HG03159 (cell line): ENCODE measurements at regions not wholly inside any gene's neighbourhood (a gene's known extent, or its start where the extent isn't known, plus 50 kb on each side); places are given as distances from the start of the nearest gene placed in this dataset.

Experiments
- ATAC-seq: cut with Tn5 transposase; IDR thresholded peaks from one replicate; pipeline ENCODE4 v1.9.1; 2021; ENCODE audit warnings: mild to moderate bottlenecking, moderate library complexity; ENCODE audit not compliant: unreplicated experiment

DNA sequence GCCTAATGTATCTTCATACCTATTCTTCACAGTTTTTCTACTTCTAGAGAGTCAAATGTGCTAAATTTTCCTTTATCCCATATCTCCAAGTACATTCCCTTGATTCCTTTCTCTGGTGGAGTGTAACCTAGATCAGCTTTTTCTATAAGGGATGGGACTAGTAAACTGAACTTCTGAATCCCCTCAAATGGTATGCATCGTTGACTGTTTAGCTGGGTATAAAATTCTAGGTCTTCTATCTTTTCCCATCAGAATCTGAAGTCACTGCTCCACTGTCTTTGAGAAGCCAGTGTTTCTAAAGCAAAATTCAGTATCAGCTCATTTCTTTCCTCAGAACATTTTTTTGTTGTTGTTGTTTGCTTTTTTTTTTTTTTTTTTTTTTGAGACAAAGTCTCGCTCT is 1256.8 kb downstream of the BRD1 start:
- ATAC-seq: no peak

DNA sequence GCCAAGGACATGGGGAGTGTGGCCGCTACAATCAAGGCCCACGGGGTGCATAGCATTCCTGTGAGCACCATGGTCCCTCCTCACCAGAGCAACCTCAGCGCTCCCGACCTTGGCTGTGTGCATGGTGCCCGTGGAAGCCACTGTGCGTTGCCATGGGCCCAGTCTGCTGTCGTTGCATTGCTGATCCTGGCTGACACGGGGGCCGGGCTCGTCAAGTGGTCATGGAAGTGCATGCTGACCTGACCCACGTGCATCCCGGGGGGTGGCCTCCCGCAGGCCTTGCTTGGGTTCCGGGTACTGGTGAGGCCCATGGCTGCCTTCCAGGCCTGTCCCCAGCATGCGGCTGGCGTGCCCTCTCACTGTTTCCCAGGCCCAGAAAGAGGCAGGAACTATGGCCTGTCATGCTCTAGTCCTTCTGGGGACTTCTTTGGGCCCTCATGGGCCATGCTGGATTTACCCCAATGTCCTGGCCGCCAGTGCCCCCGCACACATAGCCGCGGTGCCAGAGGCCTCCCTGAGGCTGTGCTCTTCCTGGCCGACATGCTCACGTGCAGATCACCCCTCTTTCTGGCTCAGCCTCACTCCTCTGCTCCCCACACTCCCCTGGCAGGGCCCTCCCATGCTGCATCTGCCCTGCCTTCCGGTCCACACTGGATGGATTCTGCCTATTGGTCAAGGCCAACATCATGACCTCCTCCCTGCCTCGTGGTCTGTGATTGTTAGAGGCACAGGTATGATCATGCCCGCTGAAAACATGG is 1258.0 kb downstream of the BRD1 start:
- no peak for ATAC-seq

DNA sequence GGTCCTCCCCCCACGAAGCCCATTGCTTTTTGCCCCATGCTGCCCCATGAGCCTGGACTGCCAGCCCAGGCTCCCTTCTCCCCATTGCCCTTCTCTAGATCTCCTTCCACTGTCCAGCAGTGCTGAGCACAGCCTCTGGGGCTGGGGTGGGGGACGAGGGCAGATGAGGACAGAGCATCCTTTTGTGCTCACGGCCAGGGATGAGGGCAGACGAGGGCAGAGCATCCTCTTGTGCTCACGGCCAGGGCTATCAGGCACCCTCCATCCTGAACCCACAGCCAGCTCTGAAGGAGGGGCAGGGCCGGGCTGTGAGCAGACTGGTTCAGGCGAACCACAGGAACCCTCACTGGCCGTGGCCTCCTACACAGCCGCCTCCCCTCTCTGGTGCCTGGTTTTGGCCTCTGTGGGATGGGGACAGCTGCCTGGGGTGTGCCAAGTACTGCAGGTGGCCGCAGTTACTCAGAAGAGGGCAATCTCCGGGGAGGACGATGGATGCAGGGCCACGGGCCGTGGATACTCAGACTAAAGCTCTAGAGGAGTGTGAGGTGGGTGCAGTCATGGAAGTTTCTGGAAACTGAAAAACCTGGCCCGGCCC is 1258.8 kb downstream of the BRD1 start:
- no peak for ATAC-seq

DNA sequence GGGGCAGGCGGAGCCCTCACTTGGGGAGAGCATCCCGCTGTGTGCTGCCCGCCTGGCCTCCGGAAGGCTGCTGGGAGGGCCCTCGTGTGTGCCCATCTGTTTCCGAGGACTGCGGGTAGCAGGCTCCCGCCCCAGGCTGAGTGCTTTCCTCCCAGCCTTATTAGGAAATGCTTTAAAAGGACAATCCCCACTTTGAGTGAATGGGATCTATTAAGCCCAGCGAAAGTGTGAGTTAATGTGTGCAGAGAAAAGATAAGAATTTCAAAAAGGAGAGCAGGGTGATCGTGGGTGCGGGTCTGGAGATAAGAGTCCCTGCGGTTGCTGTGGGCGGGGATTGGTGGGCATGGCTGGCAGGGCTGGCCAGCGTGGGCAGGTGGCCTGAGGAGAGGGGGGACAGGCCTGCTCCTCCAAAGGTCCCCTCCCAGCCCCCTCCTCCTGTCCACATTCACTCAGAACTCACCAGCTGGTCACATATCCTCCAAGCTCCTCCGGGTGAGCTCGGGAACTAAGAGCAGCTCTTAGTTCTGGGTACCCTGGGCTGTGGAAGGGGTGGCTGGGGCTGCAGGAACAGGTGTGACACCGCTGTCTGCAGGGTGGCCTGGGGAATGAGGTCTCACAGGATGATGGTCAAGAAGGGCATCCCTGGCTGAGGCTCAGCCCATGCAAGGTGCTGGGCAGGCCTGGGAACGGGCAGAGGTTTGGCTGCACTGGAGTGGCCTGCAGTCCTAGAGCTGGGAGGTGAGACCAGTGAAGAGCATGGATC is 1260.3 kb downstream of the BRD1 start:
- no peak for ATAC-seq

DNA sequence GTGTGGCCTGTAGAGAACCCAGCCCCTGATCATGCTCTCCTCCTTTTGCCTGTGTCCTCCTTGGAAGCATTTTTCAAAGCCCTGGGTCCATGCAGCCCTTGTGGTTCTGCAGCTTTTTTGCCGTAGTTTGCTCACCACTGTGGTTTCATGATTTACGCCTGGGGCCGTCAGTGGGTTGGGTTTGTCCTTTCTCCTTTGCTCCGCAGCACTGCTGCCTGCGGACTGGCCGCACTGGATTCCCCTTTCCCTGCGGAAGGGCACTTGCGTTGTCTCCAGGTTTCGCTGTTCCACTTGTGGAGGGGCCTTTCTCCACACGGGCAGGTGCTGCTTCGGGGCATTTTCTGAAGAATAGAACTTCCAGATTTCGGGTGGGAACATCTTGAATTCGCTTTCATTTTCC is 1260.9 kb downstream of the BRD1 start:
- ATAC-seq: no peak

DNA sequence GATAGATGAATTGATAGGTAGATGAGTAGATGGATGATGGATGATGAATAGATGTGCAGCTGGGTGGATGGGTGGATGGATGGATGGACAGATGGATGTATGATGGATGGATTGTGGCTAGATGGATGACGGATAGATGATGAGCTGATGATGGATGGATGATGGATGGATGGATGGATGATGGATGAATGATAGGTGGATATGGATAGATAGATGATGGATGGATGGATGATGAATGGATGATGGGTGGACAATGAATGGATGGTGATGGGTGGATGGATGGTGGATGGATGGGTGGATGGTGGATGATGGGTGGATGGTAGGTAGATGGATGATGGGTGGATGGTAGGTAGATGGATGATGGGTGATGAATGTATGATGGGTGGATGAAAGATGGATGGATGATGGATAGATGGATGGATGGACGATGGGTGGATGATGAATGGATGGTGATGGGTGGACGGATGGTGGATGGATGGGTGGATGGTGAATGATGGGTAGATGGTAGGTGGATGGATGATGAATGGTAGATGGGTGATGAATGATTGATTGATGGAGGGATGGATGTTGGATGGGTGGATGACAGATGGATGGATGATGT is 1261.7 kb downstream of the BRD1 start:
- no peak for ATAC-seq

DNA sequence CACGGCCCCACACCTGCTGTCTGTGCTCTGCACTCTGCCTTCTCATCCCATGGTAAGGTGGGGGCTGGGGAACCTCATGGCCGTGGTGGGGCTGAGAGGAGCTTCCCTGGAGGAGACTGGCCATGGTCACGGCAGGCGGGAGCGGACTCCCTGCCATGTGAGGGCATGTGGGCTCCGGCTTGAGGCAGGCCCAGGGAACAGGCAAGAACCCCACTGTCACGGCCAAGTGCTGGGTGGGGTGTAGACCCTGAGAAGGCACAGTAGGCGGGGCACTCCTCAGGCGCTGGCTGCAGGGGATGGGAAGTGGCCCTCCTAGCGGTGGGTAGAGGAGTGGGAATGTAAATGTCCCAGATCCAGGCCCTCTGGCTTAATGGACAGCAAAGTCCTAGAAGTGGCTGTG is 1262.7 kb downstream of the BRD1 start:
- no peak for ATAC-seq

DNA sequence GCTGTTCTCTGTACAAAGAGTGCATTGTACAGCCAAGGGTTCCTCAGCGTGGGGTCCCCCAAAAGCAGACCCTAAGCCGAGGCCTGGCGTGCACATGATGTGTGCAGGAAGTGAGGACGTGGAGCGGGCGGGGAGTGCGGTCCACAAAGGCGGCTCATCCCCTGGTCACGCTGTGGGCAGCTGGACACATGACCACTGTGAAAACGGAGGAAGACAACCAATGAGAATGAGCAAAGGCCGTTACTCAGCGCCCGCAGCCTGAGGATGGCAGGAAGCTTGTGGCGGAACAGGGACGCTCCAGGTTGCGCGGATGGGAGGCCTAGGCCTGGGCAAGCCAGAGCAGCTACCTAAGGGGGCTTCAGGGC is 1263.7 kb downstream of the BRD1 start:
- no peak for ATAC-seq

DNA sequence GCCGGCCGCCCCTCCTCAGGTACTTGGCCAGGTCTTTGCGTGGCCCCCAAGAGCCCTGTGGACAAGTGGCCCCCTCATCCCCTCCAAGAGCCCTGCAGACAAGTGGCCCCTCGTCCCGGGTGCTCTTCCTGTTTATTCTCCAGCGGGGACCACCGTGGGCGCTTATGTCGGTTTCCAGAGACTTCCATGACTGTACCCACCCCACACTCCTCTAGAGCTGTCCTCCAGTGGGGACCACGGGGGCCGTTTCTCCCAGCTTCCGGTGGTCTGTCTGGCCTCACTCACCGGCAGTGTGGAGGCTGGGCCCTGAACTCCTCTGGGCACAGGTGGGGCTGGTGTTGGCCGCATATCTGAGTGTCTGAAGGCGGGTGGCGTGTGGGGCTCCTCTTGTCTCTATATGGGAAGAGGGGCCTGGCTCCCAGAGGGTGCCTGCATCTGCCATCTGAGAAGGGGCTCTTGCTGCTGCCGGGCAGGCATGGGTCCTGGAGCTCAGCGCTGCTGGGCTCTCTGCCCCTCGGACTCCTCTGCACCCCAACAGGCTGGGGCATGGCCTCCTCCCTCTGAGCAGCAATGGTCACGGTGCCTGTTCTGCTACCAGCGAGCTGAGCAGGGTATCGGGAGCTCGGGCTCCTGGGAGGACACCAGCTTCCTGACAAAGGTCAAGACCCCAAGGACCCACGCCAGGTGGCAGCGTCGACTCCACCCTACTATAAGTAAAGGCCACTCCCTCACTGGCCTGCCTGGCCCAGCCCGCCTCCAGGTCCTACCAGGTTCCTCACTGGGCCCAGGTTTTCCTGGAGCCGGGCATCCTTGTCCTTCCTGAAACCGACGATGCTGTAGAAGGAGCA is 1264.3 kb downstream of the BRD1 start:
- no peak for ATAC-seq

DNA sequence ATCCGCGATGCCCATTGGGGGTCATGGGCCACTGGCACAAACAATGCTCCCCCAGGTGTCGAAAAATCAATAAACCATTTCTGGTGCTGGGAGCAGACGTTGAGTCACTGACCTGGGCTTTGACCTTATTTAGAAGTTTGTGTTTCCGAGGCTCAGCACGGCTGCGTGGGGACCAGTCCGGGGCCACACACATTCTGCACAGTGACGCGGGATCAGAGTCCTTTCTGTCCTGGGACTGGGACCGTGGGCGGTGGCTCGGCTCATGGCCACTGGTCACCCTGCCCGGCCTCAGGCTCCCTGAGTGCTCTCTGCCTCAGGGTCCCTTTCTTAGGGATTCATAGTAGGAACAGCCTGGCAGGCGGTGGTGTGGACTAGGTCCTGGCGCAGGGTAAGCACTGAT is 1266.0 kb downstream of the BRD1 start:
- no peak for ATAC-seq

DNA sequence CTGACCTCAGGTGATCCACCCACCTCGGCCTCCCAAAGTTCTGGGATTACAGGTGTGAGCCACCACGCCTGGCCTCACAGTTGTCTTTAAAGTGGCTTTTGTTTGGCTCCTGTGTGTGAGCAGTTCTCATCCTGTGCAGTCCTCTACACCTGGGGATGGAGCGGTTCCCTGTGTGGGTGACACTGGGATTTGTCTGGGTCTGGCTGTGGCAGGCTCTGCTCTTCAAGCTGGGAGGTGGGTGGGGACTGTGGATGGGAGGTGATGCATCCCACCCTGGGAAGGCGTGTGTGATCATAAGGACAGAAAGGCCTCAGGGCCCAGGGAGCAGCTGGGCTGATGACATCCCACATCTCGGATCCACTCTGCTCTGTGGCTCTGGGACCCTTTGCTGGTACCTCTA is 1266.8 kb downstream of the BRD1 start:
- ATAC-seq: no peak

DNA sequence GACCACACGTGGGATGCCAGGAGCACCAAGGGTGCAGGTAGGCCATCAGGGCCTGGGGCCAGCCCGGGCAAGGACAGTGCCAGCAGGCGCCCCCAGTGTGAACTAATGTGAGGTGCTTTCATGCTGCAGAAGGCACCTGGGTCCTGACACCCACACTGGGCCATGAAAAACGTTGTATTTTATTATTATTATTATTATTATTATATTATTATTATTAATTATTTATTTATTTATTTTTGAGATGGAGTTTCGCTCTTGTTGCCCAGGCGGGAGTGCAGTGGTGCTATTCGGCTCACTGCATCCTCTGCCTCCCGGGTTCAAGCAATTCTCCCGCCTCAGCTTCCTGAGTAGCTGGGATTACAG is 1267.3 kb downstream of the BRD1 start:
- ATAC-seq: no peak

DNA sequence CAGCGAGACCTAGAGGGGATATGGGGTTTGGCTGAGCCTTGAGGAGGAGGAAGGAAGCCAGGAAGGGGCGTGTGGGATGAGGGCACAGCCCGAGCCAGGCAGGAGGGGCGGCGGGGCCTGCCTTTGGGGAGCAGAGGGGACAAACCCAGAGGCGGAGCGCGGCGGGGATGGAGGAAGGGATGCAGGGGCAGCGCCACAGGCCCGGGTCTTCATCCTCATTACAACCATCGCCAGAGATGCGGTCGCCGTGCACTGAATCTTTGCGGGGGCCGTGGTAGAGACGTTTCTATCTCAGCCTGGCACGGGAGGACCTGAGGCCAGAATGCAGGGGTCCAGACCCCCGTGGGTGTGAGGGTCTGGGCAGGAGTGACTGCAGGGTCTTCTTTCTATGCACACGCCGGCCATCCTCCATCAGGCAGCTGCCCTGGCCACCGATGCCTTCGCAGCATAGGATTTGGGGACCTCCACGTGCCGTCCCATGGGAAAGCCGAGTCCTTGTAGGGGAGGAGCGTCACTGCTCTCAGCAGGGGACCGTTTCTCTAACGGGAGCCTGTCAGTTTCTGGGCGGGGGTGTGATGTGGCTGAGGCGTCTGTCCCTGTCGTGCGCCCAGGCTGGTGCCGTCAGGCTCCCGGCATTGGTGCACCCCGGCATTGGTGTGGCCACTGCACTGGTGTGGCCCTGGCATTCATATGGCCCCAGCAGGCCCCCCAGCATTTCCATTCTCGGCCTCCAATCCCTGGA is 1267.9 kb downstream of the BRD1 start:
- ATAC-seq: no peak

DNA sequence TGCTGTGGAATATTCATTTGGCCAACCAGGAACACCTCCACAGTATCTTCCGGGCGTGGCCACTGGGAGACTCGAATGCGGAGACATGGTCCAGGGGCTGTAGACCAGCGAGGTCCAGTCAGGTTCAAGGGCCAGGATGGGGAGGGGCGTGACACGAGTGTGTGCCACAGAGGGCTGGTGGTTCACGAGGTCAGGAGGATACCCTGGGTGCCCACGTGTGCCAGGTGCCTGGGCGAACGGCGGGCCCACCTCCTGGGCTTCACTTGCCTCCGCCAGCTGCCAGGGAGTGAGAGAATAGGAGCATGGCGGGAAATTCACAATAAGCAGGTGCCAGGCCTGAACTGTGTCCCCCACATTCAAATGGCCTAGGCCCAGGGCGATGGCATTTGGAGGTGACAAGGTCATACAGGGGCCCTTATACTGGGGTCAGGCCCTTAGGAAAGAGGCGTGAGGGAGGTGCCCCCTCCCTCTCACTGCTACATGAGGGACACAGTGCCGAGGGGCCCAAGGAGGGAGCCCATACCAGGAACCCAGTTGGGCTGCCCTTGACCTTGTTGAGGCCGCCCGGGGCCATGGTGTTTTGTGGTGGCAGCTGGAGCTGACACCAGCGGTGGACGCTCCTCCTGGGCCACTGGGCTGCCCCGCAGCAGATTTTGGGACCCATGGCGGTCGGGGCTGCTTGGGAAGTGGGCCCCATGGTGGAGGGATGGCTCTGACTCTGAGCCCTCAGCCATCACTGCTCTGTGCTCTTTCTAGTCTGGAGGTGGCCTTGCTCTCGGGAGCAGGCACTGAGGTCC is 1268.9 kb downstream of the BRD1 start:
- ATAC-seq: no peak

DNA sequence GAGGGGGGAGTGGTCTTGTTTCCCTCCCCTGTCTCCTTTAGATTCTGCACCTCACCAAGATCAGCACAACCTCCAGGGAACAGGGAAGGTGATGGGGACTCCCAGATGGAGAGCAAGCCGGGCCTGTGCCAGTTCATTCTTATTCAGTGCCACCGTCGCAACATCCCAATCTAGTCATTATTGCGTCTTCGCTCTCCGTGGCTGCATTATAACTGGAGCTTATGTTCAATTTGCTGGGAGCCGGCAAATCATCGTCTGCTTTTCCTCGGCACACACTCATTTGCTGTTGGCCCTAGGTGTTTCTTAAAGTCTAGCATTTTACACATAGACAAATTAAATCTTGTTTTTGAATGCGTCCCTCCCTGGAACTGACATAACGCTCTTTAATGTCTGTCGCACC is 1269.7 kb downstream of the BRD1 start:
- no peak for ATAC-seq

DNA sequence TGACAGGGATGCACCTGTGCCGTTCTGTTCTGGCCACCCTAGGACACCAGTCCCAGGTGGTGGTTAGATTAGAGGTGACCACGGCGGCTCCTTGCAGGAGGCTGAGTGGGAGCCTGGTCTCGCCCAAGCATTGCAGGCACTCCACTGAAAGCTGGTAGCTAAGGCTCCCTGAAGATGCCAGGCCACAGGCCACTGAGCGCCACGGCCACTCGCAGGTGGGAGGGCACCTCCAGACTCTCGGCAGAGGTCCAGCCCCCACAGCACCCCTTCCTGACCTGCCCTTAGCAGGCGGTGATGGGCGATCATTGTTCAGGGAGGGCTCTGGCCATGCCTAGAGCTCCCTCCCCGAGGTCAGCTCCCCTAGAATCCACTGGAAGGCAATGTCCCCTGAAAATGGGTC is 1270.2 kb downstream of the BRD1 start:
- ATAC-seq: no peak

DNA sequence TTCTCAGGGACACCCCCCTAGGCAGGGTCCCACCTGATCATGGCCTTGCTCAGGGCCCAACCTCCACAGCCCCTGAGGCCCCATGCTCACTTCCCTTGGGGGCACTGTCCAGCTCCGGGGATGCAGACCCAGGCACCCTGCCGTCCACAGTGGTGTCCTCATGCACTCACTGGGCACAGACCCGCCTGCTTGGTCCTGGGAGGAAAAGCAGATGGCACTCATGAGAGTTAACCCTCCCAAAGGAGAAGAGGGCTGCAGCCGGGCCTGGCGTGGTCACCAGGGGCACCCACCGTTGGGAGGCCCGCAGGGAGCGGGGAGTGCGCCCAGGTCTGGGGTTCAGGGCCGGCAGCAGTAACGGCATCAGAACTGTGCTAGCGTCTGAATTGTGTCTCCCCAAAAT is 1270.9 kb downstream of the BRD1 start:
- ATAC-seq: no peak

DNA sequence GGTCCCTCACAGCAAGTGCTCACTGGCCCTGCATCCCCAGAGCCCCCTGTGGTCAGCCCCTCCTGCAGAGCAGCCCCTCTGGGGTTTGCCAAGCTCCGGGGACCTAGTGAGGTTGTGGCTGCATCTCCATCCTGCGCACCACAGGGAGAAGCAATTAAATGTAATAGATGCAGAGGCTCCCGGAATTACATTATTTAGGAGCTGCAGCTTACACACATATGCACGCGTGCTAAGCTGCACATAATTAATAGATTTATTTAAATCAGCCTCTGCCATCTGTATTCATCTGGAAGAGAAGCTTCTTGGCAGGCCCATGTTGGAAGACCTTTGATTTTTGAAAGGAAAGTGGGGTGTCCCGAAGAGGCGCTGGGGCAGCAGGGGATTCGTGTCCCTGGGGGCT is 1271.5 kb downstream of the BRD1 start:
- no peak for ATAC-seq

DNA sequence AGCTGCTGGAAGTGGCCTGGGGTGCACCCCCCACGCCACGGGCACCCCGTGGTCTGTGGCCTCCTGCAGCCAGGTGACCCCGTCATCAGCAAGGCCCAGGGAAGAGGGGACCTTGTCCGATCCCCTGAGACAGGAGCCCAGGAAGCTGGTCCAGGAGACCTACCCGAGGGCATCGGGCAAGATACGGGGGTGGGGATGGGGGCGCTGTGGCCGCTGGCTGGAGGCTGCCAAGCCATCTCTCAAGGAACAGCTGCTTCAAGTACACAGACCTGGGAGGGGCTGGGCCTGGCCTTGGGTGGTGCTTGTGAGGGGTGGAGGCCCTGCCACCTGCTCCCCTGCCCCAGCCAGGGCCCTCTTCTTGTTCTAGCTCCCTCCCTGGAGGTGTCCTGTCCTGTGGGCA is 1272.1 kb downstream of the BRD1 start:
- ATAC-seq: no peak
